Mononuclear cell (primary cell): ENCODE measurements at regions not wholly inside any gene's neighbourhood (a gene's known extent, or its start where the extent isn't known, plus 50 kb on each side); places are given as distances from the start of the nearest gene placed in this dataset.
"Not testable (repeated sequence)": the region's sequence is repeated elsewhere in the genome, so short reads cannot be mapped to it uniquely, and the experiment has no call there.

Experiments
- H3K27me3 ChIP-seq: 2 replicates; pipeline ENCODE4 v1.6.0; 2011; ENCODE audit warnings: low read length, control low read depth; ENCODE audit not compliant: insufficient read depth
- H3K4me1 ChIP-seq: 2 replicates; pipeline ENCODE4 v1.5.1; 2011; ENCODE audit warnings: mild to moderate bottlenecking, low read length, control low read depth; ENCODE audit not compliant: insufficient read depth
- H3K4me3 ChIP-seq: 2 replicates; pipeline ENCODE4 v1.5.1; 2011; ENCODE audit warnings: mild to moderate bottlenecking, low read length, moderate library complexity
- H3K9me3 ChIP-seq: 2 replicates; pipeline ENCODE4 v1.5.1; 2011; ENCODE audit warnings: low read depth, mild to moderate bottlenecking, control low read depth, low read length

GRCh38 chr12:46538976-46539375 is 166.4 kb upstream of the SLC38A2 start:
- Histone ChIP-seq H3K4me1 (peaks cover 12% of the 10 kb centered on the region), H3K9me3 (no peaks in the 10 kb centered on the region), H3K4me3 (no peak overlapping the region), H3K27me3 (no peaks in the 10 kb centered on the region)

GRCh38 chr12:46537387-46537955 is 164.9 kb upstream of the SLC38A2 start:
- peaks cover 12% of the 10 kb centered on the region for H3K4me1 ChIP-seq
- H3K27me3 ChIP-seq: no peaks in the 10 kb centered on the region
- H3K4me3 ChIP-seq: no peak overlapping the region
- H3K9me3 ChIP-seq: no peaks in the 10 kb centered on the region

GRCh38 chr12:46536316-46536715 is 163.7 kb upstream of the SLC38A2 start:
- H3K4me1 ChIP-seq: peaks cover 12% of the 10 kb centered on the region
- not testable (repeated sequence) for H3K27me3 ChIP-seq, H3K9me3 ChIP-seq, H3K4me3 ChIP-seq

- H3K4me3 ChIP-seq: no peak overlapping the region
- no peaks in the 10 kb centered on the region for H3K9me3 ChIP-seq
- H3K4me1 ChIP-seq: peaks cover 12% of the 10 kb centered on the region
- no peaks in the 10 kb centered on the region for H3K27me3 ChIP-seq
Measured at GRCh38 chr12:46535907-46536306, 163.3 kb upstream of the SLC38A2 start.

- no peaks in the 10 kb centered on the region for H3K9me3 ChIP-seq
Measured at GRCh38 chr12:46535376-46535775, 162.8 kb upstream of the SLC38A2 start.

GRCh38 chr12:46534327-46534840 is 161.8 kb upstream of the SLC38A2 start:
- H3K4me1 ChIP-seq: peaks cover 12% of the 10 kb centered on the region
- H3K4me3 ChIP-seq: no peak overlapping the region

More at GRCh38 chr12:46535376-46535775, 162.8 kb upstream of the SLC38A2 start:
- H3K4me3 ChIP-seq: no peak overlapping the region
- H3K4me1 ChIP-seq: peaks cover 12% of the 10 kb centered on the region
- H3K27me3 ChIP-seq: no peaks in the 10 kb centered on the region

GRCh38 chr12:46533723-46534122 is 161.2 kb upstream of the SLC38A2 start:
- H3K27me3 ChIP-seq: no peaks in the 10 kb centered on the region
- no peaks in the 10 kb centered on the region for H3K9me3 ChIP-seq
- H3K4me1 ChIP-seq: peaks cover 12% of the 10 kb centered on the region
- no peak overlapping the region for H3K4me3 ChIP-seq

More at GRCh38 chr12:46534327-46534840, 161.8 kb upstream of the SLC38A2 start:
- Histone ChIP-seq H3K27me3 (no peaks in the 10 kb centered on the region), H3K9me3 (no peaks in the 10 kb centered on the region)

GRCh38 chr12:46531804-46532203 is 159.2 kb upstream of the SLC38A2 start:
- H3K9me3 ChIP-seq: no peaks in the 10 kb centered on the region
- H3K4me1 ChIP-seq: peaks cover 12% of the 10 kb centered on the region
- H3K4me3 ChIP-seq: no peak overlapping the region
- no peaks in the 10 kb centered on the region for H3K27me3 ChIP-seq

- Histone ChIP-seq H3K4me1 (peaks cover 7% of the 10 kb centered on the region), H3K9me3 (no peaks in the 10 kb centered on the region), H3K27me3 (no peaks in the 10 kb centered on the region), H3K4me3 (no peak overlapping the region)
Measured at GRCh38 chr12:46531059-46531785, 158.6 kb upstream of the SLC38A2 start.

GRCh38 chr12:46530373-46531056 is 157.9 kb upstream of the SLC38A2 start:
- Histone ChIP-seq H3K27me3 (no peaks in the 10 kb centered on the region), H3K4me1 (peaks cover under 1% of the 10 kb centered on the region), H3K4me3 (no peak overlapping the region), H3K9me3 (no peaks in the 10 kb centered on the region)

GRCh38 chr12:46526233-46526632 is 153.7 kb upstream of the SLC38A2 start:
- Histone ChIP-seq H3K27me3 (no peaks in the 10 kb centered on the region), H3K9me3 (no peaks in the 10 kb centered on the region), H3K4me3 (no peak overlapping the region), H3K4me1 (peaks cover 15% of the 10 kb centered on the region)

- Histone ChIP-seq H3K9me3 (no peaks in the 10 kb centered on the region), H3K4me3 (no peak overlapping the region), H3K27me3 (no peaks in the 10 kb centered on the region), H3K4me1 (peaks cover 15% of the 10 kb centered on the region)
Measured at GRCh38 chr12:46524778-46525177, 152.2 kb upstream of the SLC38A2 start.

GRCh38 chr12:46523863-46524770 is 151.5 kb upstream of the SLC38A2 start:
- H3K9me3 ChIP-seq: no peaks in the 10 kb centered on the region
- no peaks in the 10 kb centered on the region for H3K27me3 ChIP-seq
- no peak overlapping the region for H3K4me3 ChIP-seq
- H3K4me1 ChIP-seq: peaks cover 15% of the 10 kb centered on the region

GRCh38 chr12:46523446-46523845 is 150.9 kb upstream of the SLC38A2 start:
- H3K4me3 ChIP-seq: no peak overlapping the region
- peaks cover 15% of the 10 kb centered on the region for H3K4me1 ChIP-seq
- no peaks in the 10 kb centered on the region for H3K27me3 ChIP-seq
- H3K9me3 ChIP-seq: no peaks in the 10 kb centered on the region
